NCI-H2171 treated with DMSO at 0.1 percent for 48 hours (cell line): ENCODE measurements at regions not wholly inside any gene's neighbourhood (a gene's known extent, or its start where the extent isn't known, plus 50 kb on each side); places are given as distances from the start of the nearest gene placed in this dataset.
"Not testable (repeated sequence)": the region's sequence is repeated elsewhere in the genome, so short reads cannot be mapped to it uniquely, and the experiment has no call there.

ENCODE experiments used
- DNase-seq: peaks from one replicate; lab custom pipeline; 2025; lab: John Stamatoyannopoulos, UW

DNA sequence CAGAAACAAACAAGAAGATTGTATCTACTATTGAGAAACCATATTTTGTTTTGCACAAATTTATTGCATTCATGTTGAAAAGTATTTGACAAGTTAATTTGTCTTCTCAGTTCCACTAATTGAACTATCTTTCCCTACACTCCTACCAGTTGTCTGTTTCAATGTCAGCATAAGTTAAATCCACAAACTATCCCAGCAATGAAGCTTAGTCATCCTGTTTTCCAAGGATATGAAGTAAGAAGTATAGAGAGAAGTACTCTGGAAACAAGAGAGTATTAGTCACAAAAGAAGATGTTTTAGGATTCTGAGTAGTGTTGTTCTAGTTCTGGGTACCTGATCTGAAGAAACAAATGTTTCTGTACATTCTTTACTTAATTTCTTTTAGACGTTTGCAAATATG lies 261.6 kb upstream of the ZNF804A start:
- no peak for DNase-seq

DNA sequence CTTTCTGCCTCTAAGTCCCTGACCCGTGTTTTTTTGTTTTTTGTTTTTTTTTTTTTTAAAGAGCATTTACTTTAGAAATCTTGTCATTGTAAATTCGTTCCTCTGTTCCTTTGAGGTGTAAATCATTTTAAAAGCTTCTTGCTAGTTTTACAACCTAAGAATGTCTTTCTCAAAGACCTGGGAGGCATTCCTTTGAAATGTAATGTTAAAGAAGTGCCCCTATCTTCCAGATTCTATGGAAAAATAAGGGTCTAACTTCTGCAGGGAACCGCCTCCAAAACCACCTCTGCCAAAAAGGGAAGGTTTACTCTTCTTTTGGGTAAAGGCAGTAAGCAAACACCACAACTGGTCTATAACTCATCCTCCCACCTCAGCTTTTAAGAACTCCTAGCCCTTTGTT lies 259.6 kb upstream of the ZNF804A start:
- no peak for DNase-seq

DNA sequence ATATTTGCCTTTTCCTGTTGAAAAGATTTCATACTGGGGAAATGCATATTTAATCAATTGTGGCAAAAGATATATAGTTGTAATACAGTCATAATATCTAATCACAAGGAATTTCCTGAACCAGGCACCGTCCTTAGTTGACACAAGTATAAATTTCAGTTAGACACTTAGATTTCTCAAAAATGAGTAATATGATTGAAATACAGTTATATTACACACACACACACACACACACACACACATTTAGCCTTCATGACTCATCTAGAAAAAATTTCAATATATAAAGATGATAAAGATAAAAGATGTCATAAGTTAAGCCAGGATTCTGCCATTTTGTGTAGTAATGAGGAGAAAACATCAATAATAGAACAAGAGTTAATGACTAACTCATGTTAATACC lies 258.4 kb upstream of the ZNF804A start:
- DNase-seq = no peak

DNA sequence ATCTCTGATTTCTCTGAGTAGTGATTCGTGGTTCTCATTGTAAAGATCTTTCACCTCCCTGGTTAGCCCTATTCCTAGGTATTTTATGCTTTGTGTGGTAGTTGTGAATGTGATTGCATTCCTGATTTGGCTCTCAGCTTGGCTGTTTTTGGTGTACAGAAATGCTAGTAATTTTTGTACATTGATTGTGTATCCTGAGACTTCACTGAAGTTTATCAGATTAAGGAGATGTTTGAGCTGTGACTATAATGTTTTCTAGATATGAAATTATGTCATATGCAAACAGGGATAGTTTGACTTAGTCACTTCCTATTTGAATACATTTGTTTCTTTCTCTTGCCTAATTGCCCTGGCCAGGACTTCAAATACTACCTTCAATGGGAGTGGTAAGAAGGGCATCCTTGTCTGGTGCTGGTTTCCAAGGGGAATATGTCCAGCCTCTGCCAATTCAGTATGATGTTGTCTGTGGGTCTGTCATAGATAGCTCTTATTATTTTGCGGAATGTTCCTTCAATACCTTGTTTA lies 251.9 kb upstream of the ZNF804A start:
- DNase-seq = no peak

DNA sequence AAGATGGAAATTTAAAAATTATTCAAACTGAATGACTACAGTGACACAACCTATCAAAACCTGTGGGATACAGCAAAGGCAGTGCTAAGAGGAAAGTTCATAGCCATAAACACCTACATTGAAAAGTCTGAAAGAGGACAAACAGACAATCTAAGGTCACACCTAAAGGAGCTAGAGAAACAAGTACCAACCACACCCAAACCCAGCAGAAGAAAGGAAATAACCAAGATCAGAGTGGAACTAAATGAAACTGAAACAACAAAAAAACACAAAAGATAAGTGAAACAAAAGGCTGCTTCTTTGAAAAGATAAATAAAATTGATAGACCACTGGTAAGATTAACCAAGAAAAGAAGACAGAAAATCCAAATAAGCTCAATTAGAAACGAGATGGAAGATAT lies 247.2 kb upstream of the ZNF804A start:
- DNase-seq = no peak

DNA sequence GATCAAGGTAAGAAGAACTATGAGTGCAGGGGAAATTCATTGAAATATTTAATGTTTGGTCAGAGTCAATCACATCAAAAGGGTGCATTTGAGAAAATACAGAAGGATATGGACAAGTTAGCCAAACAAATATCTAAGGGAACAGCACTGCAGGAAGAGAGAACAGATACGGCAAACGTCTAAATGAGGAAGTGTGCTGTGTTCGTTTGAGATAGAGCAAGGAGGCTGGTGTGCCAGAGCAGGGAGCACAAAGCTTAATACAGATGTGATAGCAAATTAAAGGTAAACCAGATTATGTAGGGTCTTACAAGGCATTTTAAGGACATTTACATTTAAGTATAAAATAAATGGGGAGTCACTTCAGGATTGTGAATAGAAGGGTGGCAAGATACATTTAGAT lies 241.3 kb upstream of the ZNF804A start:
- DNase-seq = no peak

DNA sequence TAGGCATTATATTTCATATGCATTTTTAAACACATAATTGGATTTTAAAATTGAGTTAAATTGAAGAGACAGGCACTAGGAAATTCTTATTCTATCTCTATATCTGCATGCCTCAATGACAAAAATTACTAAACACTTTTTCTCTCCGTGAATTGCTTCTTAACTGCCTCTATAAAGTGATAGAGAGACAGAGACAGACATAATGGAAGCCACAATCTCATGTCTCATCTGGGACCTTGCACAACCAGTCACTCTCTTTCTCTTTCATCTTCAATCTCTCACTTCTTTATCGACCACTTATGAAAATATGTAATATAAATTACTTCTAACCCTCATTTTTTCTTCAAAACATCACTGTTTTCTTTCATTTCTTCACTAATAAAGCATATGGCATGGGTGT lies 238.9 kb upstream of the ZNF804A start:
- DNase-seq = no peak

DNA sequence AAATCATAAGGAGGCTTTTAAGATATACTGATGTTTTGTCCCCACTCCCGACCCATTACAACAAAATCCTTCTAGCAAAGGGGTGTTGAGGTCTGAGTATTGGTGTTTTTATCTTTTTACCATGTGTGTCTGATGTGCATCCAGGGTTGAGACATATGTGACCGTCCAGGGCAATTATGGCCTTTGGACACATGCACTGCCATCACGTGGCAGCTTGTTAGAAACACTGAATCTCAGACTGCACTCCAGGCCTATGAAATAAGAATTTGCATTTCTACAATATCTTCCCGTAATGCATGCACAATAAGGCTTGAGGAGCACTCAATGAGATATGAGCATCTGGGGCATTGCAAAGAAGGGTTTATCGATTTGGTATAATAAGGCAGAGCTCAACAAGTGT lies 235.1 kb upstream of the ZNF804A start:
- DNase-seq = no peak

DNA sequence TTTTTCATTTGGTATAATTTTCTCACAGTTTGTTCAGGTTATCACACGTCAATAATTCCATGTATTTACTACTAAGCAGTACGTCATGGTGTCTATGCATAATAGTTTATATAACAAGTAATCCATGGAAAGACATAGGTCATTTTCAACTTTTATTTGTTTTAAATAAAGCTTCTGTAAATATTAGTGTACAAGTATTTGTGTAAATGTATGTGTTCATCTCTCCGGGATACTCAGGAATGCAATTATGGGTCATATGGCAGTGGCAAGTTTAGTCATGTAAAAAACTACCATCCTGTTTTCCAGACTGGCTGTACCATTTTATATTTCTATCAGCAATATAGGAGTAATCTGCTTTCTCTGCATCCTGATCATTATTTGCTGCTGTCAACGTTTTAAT lies 231.1 kb upstream of the ZNF804A start:
- DNase-seq = no peak

DNA sequence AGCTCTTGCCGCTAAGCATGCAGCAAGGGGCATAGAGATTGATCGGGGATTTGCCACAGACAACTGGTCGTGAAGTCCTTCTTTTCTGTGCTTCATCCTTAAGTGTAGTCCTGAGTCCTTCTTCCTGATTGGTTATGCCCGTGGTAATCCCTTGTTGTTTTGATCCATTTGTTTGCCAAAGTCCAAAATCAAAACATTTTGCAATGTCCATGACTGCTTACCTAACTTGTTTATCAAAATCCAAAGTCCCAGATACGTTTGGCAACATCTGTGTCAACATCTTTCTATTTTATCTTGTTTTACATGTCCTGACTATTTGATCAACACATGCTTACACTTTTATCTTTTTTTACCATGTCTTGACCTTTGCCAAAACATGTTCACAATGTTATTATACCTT lies 229.0 kb upstream of the ZNF804A start:
- DNase-seq = no peak

DNA sequence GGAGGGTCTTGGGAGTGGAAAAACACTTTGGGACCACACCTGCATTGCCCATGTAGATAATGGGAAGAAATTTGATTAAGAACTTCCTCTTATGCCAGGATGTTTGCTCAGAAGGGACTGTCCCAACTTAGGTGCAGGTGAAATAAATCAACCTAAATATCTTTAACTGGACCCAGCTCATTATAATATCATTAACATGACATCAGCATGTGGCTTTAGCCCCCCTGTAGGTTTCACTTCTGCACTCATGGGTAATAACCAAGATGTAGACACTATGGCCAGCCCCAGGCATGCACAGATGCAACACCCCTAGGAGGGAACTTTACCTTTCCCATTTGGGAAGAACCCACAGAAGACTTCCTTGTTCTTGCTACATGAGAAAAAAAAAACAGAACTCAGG lies 227.4 kb upstream of the ZNF804A start:
- DNase-seq = no peak

DNA sequence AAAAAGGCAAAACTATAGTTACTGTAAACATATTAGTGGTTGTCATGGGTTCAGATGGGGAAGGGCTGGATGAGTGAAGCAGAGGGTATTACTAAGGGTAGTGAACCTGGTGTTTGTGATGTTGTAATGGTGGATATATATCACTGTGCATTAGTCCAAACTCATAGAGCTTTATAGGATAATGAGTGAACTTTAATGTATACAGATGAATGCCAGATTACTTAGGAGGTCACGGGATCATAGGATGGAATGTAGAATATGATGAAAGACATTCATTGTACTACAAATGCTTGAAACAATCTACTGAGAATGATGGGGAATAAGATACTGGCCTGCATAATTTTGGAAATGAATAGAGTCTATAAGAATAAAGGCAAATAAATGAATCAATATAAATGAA lies 226.7 kb upstream of the ZNF804A start:
- no peak for DNase-seq

DNA sequence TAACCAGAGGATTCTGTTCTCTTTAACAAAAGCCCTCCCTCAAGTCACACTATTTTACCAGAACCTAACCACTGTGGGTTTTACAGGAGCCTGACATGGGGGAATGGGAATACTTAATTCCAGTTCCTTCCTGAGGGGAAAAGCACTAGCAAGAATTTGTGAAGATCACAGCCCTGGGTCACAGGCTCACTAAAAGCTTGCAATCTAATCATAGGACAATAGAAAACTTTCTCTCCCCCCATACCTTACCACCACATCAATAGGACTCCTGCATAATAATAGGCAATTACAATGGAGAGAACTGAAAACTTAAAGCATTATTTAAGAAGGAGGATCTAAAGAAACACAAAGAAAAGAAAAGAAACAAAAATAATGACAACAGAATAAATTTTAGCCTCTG lies 225.8 kb upstream of the ZNF804A start:
- no peak for DNase-seq

DNA sequence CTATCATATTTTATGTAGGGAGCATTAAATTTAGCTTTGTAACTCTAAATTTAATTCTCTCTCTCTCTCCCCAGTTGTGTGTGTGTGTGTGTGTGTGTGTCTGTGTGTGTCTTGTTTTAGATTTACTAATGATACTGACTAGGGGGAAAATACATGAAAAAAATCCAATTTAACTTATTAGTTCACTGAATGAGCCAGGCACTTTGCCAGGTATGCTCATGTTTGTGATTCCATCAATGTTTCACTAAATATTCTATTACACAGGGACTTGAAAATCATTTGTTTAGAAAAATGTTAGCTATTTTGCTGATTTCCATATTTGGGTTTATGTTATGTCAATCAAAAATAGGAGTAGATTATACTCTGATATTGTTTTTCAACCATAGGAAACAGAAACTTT lies 203.7 kb upstream of the ZNF804A start:
- peak; percentile 9 for DNase-seq

DNA sequence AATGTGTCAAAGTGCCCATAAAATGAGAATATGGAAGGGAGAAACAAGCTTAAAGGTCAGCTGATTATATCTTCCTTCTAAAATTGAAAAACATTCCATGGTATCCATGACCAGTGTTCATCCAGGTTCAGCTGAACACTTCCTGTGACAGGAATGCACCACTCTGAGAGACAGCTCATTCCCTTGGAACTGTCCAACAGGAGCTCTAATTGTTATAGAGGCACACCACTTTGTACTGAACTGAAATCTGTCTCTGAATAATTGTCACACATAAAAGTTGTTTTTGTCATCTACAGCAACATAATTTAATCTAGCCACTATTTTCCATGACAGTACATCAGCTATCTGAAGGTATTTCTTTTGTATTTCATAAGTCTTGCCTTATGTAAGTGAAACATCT lies 195.9 kb upstream of the ZNF804A start:
- no peak for DNase-seq

DNA sequence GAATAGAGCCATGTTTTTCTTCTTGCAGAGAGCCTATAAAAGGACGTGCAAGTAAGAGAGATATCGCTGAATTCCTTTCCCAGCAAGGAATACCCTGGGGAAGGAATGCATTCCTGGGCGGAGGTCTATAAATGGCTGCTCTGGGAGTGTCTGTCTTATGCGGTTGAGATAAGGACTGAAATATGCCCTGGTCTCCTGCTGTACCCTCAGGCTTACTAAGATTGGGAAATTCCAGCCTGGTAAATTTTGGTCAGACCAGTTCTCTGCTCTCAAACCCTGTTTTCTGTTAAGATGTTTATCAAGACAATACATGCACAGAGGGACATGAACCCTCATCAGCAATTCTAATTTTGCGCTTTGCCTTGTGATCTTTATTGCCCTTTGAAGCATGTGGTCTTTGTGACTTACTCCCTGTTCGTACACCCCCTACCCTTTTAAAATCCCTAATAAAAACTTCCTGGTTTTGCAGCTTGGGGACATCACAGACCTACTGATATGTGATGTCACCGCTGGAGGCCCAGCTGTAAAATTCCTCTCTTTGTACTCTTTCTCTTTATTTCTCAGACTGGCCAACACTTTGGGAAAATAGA lies 191.2 kb upstream of the ZNF804A start:
- DNase-seq = not testable (repeated sequence)

DNA sequence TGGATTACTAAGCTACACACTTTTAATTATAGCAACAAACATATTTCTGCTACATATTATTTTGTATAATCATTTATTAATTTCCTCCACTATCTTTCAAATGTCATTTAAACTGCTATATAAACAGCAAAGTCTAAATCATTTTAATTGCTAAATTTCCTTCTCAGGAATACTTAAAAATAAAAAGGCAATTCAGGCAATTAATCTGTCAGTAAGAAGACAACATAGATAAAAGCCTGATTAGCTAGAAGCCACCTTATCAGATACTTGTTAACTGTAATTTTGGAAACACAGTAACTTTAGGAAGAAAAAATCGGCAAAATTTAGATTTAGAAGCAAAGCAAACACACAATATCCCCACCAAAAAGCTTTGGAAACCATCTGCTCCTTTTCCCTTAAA lies 188.2 kb upstream of the ZNF804A start:
- no peak for DNase-seq

DNA sequence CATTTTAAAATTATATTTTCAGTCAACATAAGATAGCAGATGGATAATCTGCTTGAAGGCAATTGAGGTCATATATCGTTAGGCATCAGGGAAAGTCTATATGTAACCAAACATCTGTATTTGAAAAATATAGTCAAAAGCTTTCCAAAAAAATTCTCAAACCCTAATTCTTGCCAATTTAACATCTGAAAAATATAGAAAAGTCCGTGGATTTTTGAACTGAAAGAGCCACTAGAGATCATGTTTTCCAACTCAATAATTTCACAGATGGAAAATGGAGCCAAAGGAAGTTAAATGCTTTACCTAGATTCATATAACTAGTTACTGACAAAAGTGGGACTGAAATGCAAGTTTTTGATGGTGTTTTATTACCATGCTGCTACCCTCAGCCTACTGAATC lies 185.1 kb upstream of the ZNF804A start:
- DNase-seq = no peak

DNA sequence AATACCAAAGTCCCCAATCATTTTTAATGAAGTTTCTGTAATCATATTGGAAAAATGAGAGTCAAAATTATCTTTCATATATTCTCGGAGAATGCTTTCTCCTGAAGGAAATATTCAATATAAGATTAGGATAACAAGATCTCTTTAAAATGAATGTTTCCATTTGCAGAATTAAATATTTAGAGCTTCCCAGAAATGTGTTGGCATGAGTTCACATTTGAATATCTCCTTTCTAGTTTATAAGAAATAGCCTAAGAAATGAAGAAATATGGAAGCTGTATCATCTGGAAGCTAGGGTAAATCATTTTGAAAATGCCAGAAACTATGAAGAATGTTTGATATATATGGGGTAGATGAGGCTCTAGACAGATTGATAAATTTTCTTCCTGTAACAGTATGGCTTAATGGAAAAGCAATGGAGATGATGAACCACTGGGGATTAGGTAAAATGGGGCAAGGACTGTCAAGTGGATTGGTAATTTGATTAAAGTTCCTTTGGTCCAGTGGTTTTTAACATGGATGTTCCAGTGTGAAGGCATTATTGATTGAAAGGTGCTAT lies 184.6 kb upstream of the ZNF804A start:
- DNase-seq = no peak

DNA sequence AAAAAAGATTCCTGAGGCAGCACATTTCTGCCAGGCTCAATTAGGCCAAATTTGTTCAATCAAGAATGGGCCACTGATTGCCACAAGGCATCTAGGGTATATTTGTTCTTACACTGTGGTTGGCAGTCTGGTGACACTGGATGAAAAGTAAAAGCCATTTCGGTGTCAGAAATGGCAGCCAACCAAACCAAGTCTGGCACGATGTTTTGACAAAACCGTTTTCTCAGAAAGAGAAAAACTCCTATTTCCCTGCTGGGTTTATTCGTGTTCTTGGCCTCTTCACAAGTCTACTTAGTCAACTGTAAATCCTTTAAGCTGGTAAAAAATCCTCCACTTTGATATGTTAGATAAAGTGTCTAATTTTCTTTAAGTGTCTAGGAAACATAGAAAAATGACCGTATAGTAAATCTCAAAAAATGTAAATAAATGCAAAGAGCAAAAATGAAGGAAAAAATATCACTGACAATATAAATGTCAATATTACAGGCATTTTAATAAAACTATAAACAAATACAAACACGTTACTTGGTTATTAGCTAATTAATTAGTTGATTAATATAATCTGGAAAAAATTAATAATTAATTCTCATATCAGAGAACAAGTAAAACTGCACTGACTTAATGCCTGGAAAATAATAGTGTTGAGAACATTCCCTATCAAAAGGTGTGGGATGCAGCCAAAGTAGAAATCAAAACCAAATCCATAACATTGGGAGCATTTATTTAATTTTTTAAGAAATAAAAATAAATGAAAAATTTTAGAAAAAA lies 182.0 kb upstream of the ZNF804A start:
- DNase-seq = no peak

DNA sequence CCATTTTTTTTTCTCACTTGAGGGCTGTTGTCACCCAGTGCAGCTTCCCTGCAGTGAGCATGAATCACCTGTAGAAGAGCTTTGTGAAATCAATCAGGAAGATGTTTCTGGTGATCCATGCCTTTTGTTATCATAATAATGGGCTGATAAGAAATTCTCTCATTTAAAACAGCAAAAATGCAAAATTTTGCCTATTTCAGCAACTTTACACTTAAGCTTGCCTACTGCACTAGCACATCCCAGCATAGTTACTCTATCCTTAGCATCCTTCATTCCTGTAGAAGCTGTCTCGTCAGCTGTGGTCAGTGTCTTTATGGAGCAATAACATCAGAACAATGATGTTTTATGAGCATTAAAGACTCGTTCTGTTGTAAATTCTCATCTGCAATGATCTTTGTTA lies 178.6 kb upstream of the ZNF804A start:
- no peak for DNase-seq

DNA sequence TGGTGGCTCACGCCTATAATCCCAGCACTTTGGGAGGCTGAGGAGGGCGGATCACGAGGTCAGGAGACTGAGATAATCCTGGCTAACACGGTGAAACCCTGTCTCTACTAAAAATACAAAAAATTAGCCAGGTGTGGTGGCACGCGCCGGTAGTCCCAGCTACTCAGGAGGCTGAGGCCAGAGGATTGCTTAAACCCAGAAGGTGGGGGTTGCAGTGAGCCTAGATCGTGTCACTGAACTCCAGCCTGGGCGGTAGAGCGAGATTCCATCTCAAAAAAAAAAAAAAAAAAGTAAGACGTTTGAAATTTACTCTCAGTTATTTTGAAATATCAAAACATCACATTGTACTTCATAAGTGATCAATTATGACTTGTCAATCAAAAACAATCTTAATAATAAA lies 176.9 kb upstream of the ZNF804A start:
- DNase-seq = not testable (repeated sequence)

DNA sequence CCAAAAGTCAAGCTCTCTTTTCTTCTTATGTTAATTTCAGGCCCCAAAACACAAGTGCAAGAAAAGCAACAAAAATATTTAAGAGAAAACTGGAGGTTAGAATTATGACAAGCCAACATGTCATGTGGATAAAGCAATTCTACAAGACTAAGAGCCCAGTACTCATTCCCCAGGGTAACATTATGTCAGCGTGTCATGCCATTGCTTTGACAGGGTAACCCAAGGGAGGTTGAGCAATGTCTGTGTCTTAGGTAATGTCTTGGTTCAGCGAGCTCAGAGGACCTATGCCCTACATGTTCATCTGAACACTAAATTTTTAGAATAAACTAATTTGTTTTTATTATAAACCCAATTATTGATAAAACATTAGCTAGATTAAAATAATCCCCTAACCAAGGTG lies 173.2 kb upstream of the ZNF804A start:
- DNase-seq = peak; percentile 63

DNA sequence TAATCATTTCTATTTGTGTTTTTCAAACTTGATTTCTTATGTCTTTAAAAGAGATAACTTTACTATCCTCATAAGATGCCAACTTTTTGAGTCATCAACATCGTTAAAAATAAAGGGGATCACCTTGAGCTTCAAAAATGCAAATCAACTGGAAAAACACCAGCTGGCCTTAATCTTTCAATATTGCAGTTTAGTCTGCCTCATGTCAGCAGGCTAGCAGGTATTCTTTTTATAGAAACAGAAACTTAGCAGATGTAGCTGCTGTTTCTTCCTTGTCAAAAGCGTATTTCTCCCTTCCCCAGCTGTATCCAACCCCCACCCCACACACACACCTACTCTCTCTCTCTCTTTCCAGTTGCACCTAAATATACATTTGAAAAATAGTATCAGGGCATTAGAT lies 154.1 kb upstream of the ZNF804A start:
- DNase-seq = peak; percentile 93
